Right renal cortex interstitium (tissue), 3 donors: ENCODE measurements at regions not wholly inside any gene's neighbourhood (a gene's known extent, or its start where the extent isn't known, plus 50 kb on each side); places are given as distances from the start of the nearest gene placed in this dataset.
"Not testable (repeated sequence)": the region's sequence is repeated elsewhere in the genome, so short reads cannot be mapped to it uniquely, and the experiment has no call there.

ENCODE experiments used
- DNase-seq, 3 donors: peaks; one replicate each; pipeline ENCODE4 v3.0.0-alpha.2; 2013; ENCODE audit warnings: low read depth in 3 of 3, low spot score in 2 of 3

DNA sequence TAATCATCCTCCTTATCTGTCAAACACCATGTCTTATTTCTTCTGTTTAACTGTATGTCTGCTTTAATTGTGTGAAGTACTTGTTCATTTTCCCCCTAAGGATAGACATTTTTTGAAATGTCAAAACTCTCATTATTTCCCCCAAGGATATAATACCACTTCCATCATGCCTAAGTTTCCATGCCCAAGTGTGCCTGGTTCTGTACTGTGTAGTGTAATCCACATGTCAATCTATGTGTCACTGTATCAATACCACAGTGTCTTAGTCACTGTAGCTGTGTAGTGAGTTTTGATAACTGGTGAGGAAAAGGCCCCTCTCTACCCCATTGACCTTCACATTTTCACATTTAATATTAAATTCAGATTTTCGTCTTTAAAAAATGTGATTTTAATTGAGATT is 1265.5 kb downstream of the PCDH9 start:
- DNase-seq = no peak

DNA sequence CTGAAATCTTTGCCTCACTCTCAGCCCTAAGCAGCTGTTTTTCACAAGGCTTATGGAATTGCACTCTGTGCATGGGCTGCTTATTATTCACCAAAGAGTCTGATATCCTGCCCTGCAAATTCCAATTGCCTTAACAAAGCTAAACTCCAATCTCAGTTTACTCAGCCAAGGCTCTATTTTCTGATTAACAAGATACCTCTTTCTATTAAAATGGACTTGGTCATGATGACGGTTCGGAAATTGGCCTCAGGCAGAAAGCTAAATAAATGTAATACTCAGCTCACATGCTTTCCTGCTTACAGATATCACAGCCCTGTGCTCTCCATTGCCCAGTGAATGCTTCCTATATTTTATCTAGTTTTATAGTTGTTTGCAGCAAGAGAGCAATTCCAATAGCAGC is 1270.8 kb downstream of the PCDH9 start:
- DNase-seq = no peak

DNA sequence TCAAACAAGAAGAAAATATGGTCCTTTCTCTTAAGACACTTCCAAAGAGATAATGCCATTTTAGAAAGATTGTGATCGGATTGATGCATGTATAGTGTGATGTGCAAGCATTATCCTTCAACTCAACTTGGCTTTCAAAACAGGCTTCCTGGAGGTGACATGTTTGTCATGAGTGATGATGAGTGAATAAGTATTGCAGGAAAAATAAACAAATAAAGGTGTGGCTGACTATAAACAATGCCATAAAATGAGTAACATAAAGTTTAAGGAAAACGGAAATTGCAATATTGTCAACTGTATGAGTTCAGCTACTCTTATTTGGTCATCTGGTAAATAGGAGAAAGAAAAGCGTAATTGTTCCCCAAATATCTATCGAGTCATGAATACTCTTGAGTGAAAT is 1283.7 kb downstream of the PCDH9 start:
- no peak for DNase-seq

DNA sequence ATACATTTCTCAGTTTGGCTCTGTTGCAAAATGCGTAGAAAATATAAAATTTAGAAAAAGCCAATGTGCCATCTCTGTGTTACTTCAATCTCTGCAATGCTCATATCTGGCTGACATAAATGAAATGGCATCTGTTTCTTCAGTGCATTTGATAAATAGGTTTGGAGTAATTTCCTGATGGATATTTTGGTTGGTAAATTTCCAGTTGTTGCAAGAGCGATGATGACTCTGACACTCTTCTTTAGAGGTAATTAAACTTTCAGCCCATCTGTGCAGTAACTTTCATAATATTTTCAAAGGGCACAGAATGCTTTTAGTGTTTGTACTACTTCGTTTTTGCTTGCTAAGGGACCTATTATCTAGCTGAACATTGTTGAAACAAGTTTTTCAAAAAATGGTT is 1286.4 kb downstream of the PCDH9 start:
- DNase-seq = no peak

- no peak for DNase-seq
These were observed 1287.1 kb downstream of the PCDH9 start for GRCh38 chr13:65943024-65943423.

DNA sequence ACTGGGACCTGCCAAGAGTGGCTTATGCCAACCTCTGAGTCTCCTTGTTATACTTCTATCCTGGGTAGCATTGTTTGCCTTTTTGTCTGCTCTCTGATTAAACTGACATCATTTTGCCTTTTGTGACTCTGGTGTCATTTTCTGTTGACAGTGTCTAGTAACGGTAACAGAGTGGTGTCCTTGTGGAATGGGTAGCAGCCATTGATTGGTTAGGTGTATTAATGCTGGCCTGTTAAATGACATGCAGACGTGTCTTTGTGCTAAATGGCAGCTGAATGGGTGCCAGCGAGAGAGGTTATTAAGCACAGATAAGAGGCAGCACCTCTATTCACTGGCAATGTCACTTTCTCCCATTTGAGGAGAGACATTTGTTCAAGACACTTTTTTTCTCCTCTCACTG is 1289.4 kb downstream of the PCDH9 start:
- DNase-seq = no peak

- no peak for DNase-seq
These were observed 1292.9 kb downstream of the PCDH9 start for GRCh38 chr13:65937251-65937650.

GRCh38 chr13:65936249-65936648 is 1293.9 kb downstream of the PCDH9 start:
- no peak for DNase-seq

DNA sequence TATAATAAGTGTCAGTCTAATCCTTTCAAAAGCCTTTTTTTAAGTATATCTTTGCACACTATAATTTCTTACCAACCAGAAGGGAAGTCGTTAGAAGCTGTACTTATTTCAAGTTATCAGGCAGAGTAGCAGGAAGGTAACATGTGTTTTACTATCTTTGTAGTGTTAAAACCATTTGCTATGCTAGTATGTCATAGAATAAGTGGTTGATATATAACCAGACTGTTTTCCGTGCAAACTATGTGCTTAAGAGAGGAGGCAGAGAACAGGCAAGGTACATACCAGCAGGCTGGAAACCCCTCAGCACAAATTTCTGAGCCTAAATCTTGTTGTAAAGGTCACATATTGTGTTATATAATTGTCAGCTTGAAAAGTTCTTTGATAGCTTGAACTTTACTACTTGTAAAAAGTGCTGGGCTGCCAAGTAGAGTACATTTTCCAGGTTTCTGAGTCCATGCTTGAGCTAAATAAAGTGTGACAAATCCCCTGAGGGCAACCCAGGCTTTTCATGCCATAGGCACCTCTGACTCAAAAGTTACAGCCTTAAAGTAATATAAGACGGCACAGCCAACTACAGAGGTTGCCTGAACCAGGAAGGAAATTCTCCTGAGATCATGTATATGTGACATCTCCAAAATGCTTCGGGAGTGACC is 1297.4 kb downstream of the PCDH9 start:
- DNase-seq = no peak

GRCh38 chr13:65932013-65932412 is 1298.1 kb downstream of the PCDH9 start:
- no peak for DNase-seq

DNA sequence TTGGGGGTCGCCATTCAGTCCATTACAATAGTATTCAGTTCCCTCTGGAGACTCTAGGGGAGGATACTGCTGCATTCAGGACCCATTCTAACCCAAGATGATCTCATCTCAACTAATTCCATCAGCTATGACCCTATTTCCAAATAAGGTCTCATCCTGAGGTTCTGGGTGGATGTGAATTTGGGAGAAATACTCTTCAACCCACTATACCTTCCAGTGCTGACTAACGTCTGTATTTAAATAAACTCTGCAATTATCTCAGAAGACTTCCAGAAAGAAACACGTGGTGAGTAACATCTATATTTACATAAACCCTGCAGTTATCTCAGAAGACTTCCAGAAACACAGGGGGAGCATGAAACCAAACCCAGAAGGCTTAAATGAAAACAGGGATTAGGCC is 1300.7 kb downstream of the PCDH9 start:
- no peak for DNase-seq

DNA sequence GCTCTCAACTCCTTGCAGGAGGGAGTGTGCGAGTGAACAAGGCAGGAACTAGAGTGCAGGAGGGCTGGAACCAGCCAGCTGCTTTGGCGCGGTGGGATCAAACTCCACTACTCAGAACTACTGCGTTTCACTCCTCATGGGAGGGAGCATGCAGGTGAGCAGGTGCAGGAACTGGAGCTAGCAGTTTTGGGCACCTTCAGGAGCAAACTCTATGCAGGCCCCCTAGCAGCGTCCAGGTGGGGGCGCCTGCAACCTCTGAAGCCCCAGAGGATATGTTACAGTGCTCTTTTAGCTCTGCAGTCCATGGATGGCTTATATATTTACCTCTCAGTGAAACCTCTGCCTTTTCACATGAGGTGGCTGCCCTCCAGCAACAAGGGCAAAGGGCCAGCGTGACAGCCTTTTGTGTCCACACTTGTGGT is 1303.4 kb downstream of the PCDH9 start:
- DNase-seq = no peak

- not testable (repeated sequence) for DNase-seq
These were observed 1307.3 kb downstream of the PCDH9 start for GRCh38 chr13:65922846-65923245.

DNA sequence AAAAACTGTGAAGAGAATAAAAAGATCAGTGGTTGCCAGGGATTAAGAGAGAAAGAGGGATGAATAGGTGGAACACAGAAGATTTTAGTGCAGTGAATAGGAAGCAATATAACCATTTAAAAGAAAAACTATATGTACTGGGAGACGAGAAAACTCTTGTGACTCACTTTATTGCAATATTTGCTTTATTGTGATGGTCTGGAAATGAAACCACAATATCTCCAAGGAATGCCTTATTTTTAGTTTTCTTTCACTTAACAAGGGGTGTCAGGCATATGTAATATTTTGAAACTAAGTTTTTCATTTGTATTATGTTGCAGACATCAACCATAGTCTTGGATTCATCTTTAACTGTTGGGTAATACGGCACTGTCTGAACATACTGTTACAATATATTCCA is 1308.2 kb downstream of the PCDH9 start:
- no peak for DNase-seq

DNA sequence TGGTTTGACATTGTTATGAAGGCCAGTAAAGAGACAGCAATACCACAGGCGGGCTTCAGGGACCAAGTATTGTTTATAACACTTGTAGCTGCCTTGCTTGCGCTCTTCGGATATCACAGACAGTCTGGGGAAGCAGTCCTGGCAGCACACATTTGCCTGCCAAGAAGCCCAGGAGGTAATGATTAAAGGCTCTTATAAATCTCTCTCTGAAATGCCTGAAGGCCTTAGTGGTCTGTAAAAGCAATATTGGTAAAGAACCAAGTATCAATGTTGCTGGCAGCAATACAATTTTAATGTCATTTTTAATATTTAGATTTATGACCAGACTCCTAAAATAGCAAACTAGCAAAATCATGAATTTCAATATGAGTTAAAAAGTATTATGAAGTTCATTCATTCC is 1312.4 kb downstream of the PCDH9 start:
- no peak for DNase-seq

DNA sequence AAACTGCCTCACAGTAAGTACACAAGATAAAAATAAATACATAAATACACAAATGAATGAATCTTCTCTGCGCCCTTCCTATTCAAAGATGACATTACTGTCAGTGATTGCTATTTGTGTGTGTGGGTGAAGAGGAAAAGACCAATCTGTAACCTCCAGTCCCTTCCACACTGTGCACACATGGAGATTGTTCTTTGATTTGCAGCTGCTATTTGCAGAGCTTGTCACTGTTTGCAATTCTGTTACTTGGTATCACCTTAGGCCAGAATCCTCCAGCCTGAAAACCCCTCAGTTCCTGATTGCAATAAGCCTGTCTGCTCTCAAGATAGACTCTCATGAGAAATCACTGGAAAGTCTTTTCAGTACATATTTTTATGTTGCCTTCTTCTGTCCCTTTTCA is 1314.9 kb downstream of the PCDH9 start:
- DNase-seq = no peak

DNA sequence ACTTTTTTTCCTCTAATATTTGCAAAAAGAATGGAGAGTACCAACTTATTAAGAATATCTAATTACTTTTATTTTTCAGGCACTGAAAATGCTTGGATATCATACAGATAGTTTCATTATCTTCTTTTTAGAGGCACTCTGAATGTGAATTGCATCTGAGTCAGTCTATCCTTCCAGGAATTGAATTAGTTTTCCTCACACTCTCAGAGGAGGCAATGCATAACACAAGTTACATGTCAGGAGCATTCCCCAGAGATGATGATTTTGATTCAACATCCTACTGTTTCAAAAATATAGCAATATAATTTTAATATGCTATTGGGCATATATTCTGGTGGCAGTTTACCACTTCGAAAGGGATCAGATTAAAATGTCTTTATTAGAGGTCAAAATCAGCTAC is 1315.4 kb downstream of the PCDH9 start:
- DNase-seq = no peak

GRCh38 chr13:65913173-65913572 is 1317.0 kb downstream of the PCDH9 start:
- no peak for DNase-seq

DNA sequence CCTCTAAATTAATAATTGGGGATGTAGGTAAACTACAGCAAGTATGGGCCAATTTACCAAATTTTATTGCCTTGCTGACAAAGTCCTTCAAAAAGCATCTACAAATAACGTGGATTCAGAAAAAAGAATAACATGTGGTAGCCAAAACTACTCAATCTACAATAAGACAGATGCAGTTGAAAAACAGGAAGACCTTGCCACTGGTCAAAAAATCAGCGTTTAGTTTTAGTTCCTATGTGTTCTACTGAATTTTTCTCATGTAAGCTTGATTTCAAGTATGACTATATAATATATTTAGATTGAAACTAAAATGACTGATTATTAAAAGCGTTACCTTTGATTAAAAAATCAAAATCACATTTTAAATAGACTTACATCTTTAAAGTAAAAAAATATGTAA is 1317.6 kb downstream of the PCDH9 start:
- no peak for DNase-seq

GRCh38 chr13:65911546-65912193 is 1318.5 kb downstream of the PCDH9 start:
- DNase-seq = no peak

GRCh38 chr13:65909501-65909900 is 1320.6 kb downstream of the PCDH9 start:
- DNase-seq = no peak

- no peak for DNase-seq
These were observed 1322.2 kb downstream of the PCDH9 start for GRCh38 chr13:65907666-65908525.
